GM12878 (cell line): ENCODE measurements at regions not wholly inside any gene's neighbourhood (a gene's known extent, or its start where the extent isn't known, plus 50 kb on each side); places are given as distances from the start of the nearest gene placed in this dataset.

Experiments
- CREB1 ChIP-seq: IDR thresholded peaks from 2 replicates; pipeline ENCODE4 v1.6.1; 2012; ENCODE audit warnings: low read depth, mild to moderate bottlenecking, inconsistent platforms
- CTCF ChIP-seq, 3 experiments: IDR thresholded peaks in 2 of 3; conservative IDR thresholded peaks in 1 of 3; 2 replicates each; pipeline ENCODE4 v1.5.1; 2011; ENCODE audit warnings: low read depth in 3 of 3, low read length in 3 of 3, mild to moderate bottlenecking in 3 of 3, control low read depth in 2 of 3, moderate library complexity in 2 of 3, inconsistent platforms in 1 of 3, mixed read lengths in 1 of 3; ENCODE audit not compliant: control insufficient read depth in 2 of 3, insufficient read depth in 1 of 3; ENCODE audit errors: extremely low read depth in 1 of 3
- JUND ChIP-seq: IDR thresholded peaks from 2 replicates; pipeline ENCODE4 v1.6.1; 2012; ENCODE audit warnings: low read depth, mild to moderate bottlenecking, low read length, improper control_type of control experiment, moderate library complexity
- MYC ChIP-seq: IDR thresholded peaks from 2 replicates; pipeline ENCODE4 v1.6.1; 2011; ENCODE audit warnings: mild to moderate bottlenecking, low read length, moderate library complexity, inconsistent platforms; ENCODE audit not compliant: insufficient read depth, insufficient replicate concordance, insufficient read length, severe bottlenecking
- RAD21 ChIP-seq: IDR thresholded peaks from 2 replicates; pipeline ENCODE4 v1.6.1; 2011; ENCODE audit warnings: mild to moderate bottlenecking, low read depth, low read length, moderate library complexity; ENCODE audit not compliant: insufficient read depth
- RBBP5 ChIP-seq: fragments of 200-600 bp; sonication (generic); conservative IDR thresholded peaks from 2 replicates; pipeline ENCODE4 v1.6.1; 2016
- STAT3 ChIP-seq: IDR thresholded peaks from 2 replicates; pipeline ENCODE4 v1.6.1; 2011; ENCODE audit warnings: low read depth, low read length, improper control_type of control experiment
- TF ChIP-seq, protein P1 (sequence below): IDR thresholded peaks from 2 replicates; pipeline ENCODE4 v1.6.1; 2012; ENCODE audit warnings: low read depth, low read length, improper control_type of control experiment
- TF ChIP-seq, protein P2 (sequence below): IDR thresholded peaks from 2 replicates; pipeline ENCODE4 v1.6.1; 2012; ENCODE audit warnings: low read depth, low read length, improper control_type of control experiment

- TF ChIP-seq MYC (no peak), CREB1 (no peak), RAD21 (no peak), RBBP5 (no peak), STAT3 (no peak), JUND (no peak), CTCF (IDR thresholded peaks at IDR 0.05 in 2 of 3, conservative IDR thresholded peaks at IDR 0.05 in 1 of 3; ENCODE audit: control insufficient read depth in 2 of 3, extremely low read depth in 1 of 3, insufficient read depth in 1 of 3, low read depth in 3 of 3, low read length in 3 of 3) (no peak)
- TF ChIP-seq, protein P1, sequence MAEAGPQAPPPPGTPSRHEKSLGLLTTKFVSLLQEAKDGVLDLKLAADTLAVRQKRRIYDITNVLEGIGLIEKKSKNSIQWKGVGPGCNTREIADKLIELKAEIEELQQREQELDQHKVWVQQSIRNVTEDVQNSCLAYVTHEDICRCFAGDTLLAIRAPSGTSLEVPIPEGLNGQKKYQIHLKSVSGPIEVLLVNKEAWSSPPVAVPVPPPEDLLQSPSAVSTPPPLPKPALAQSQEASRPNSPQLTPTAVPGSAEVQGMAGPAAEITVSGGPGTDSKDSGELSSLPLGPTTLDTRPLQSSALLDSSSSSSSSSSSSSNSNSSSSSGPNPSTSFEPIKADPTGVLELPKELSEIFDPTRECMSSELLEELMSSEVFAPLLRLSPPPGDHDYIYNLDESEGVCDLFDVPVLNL = no peak
- TF ChIP-seq, protein P2, sequence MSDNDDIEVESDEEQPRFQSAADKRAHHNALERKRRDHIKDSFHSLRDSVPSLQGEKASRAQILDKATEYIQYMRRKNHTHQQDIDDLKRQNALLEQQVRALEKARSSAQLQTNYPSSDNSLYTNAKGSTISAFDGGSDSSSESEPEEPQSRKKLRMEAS = no peak
Measured at GRCh38 chr10:118455181-118455695, 113.1 kb upstream of the FAM204A start.
